CD4-positive, CD25-positive, alpha-beta regulatory T cell (primary cell): ENCODE measurements at regions not wholly inside any gene's neighbourhood (a gene's known extent, or its start where the extent isn't known, plus 50 kb on each side); places are given as distances from the start of the nearest gene placed in this dataset.

Experiments used
- ATAC-seq, 2 donors: fragments of 150-1000 bp; cut with Tn5 transposase; one replicate each; pipeline ENCODE4 v1.10.0; 2021; ENCODE audit warnings: low read depth in 2 of 2, moderate number of reproducible peaks in 2 of 2, moderate library complexity in 1 of 2
- DNase-seq, 3 donors: peaks; one replicate each; pipeline versions ENCODE4 v3.0.0 to v3.0.0-alpha.2; 2012 to 2022; ENCODE audit warnings: mixed read lengths in 1 of 3
- H3K27ac ChIP-seq: one replicate; pipeline ENCODE4 v1.7.0; 2013; ENCODE audit warnings: mild to moderate bottlenecking, low read length; ENCODE audit not compliant: insufficient read depth, poor library complexity, severe bottlenecking
- H3K27me3 ChIP-seq: one replicate; pipeline ENCODE4 v1.7.0; 2013; ENCODE audit warnings: low read length; ENCODE audit not compliant: control insufficient read depth, insufficient read depth
- H3K36me3 ChIP-seq: one replicate; pipeline ENCODE4 v1.7.0; 2013; ENCODE audit warnings: mild to moderate bottlenecking, low read length, moderate library complexity; ENCODE audit not compliant: control insufficient read depth, insufficient read depth
- H3K4me1 ChIP-seq: 2 replicates; pipeline ENCODE4 v1.7.0; 2013; ENCODE audit warnings: mild to moderate bottlenecking, low read length; ENCODE audit not compliant: insufficient read depth, control insufficient read depth, poor library complexity, severe bottlenecking
- H3K4me3 ChIP-seq: one replicate; pipeline ENCODE4 v1.7.0; 2013; ENCODE audit warnings: low read depth, mild to moderate bottlenecking, low read length, moderate library complexity
- H3K9me3 ChIP-seq, 2 experiments: 1 replicate in 1 of 2; 2 replicates in 1 of 2; pipeline ENCODE4 v1.7.0; 2013; ENCODE audit warnings: low read length in 2 of 2, mild to moderate bottlenecking in 1 of 2, moderate library complexity in 1 of 2; ENCODE audit not compliant: control insufficient read depth in 2 of 2
- H3K27ac Mint-ChIP-seq, 3 donors: one replicate each; pipeline ENCODE4 v1.8.0; 2020 to 2022; ENCODE audit warnings: mild to moderate bottlenecking in 3 of 3, mixed read lengths in 3 of 3, moderate library complexity in 2 of 3
- H3K27me3 Mint-ChIP-seq: one replicate; pipeline ENCODE4 v1.8.0; 2022; ENCODE audit warnings: mild to moderate bottlenecking, mixed read lengths
- H3K36me3 Mint-ChIP-seq: one replicate; pipeline ENCODE4 v1.8.0; 2020; ENCODE audit warnings: mixed read lengths
- H3K4me1 Mint-ChIP-seq, 4 donors: one replicate each; pipeline ENCODE4 v1.8.0; 2020 to 2022; ENCODE audit warnings: mixed read lengths in 4 of 4, mild to moderate bottlenecking in 1 of 4
- H3K4me3 Mint-ChIP-seq, 4 donors: one replicate each; pipeline ENCODE4 v1.8.0; 2020 to 2022; ENCODE audit warnings: mild to moderate bottlenecking in 4 of 4, mixed read lengths in 4 of 4, moderate library complexity in 3 of 4
- H3K9me3 Mint-ChIP-seq, 7 donors: one replicate each; pipeline ENCODE4 v1.8.0; 2020 to 2022; ENCODE audit warnings: mixed read lengths in 7 of 7, mild to moderate bottlenecking in 3 of 7, moderate library complexity in 2 of 7

GRCh38 chr2:198456418-198456817, 652.0 kb downstream of the PLCL1 start:
- Histone ChIP-seq H3K4me1 (no peaks in the 10 kb centered on the region), H3K9me3 (no peaks in the 10 kb centered on the region), H3K27me3 (no peaks in the 10 kb centered on the region), H3K27ac (no peak overlapping the region), H3K4me3 (no peak overlapping the region), H3K36me3 (no peaks in the 10 kb centered on the region)
- Mint-ChIP-seq H3K27ac (no peak overlapping the region), H3K4me1 (no peaks in the 10 kb centered on the region), H3K27me3 (no peaks in the 10 kb centered on the region), H3K36me3 (no peaks in the 10 kb centered on the region), H3K9me3 (peaks cover 0 to 2% (median 0%) of the 10 kb centered on the region in 7 donors), H3K4me3 (no peak overlapping the region)
- ATAC-seq = no peak
- DNase-seq = no peak

GRCh38 chr2:198453866-198454265, 649.5 kb downstream of the PLCL1 start:
- Mint-ChIP-seq H3K27me3 (no peaks in the 10 kb centered on the region), H3K27ac (no peak overlapping the region), H3K36me3 (no peaks in the 10 kb centered on the region), H3K4me1 (no peaks in the 10 kb centered on the region), H3K9me3 (peaks cover 0 to 2% (median 0%) of the 10 kb centered on the region in 7 donors), H3K4me3 (no peak overlapping the region)
- H3K4me1 ChIP-seq = no peaks in the 10 kb centered on the region
- H3K36me3 ChIP-seq = no peaks in the 10 kb centered on the region
- DNase-seq (no peak), ATAC-seq (no peak)
- no peaks in the 10 kb centered on the region for H3K27me3 ChIP-seq
- no peaks in the 10 kb centered on the region for H3K9me3 ChIP-seq
- H3K4me3 ChIP-seq = no peak overlapping the region
- no peak overlapping the region for H3K27ac ChIP-seq

- Mint-ChIP-seq H3K4me3 (no peak overlapping the region), H3K27me3 (no peaks in the 10 kb centered on the region)
- H3K4me3 ChIP-seq = no peak overlapping the region
These were observed 647.9 kb downstream of the PLCL1 start for GRCh38 chr2:198452327-198452726.

DNA sequence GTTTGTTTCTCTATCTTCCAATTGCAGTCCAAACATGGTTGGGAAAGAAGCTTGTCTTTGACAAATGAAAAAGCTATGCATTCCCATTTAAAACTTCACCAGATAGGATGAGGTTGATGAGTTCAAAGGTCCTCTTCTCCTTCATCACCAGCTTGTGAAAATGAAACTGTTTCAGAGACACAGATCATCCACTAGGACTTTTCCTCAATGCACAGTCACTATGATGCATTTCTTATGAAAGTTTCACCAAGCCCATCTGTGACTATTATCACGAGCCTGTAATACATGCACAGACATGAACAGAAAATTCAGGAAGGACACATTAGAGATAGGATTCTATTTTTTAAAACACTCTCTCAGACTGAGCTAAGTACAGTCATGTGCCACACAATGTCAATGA, 644.4 kb downstream of the PLCL1 start:
- peaks cover 6% of the 10 kb centered on the region for H3K27me3 Mint-ChIP-seq
- H3K27ac Mint-ChIP-seq = no peak overlapping the region
- peaks cover 0 to 4% (median 0%) of the 10 kb centered on the region in 7 donors for H3K9me3 Mint-ChIP-seq

More at GRCh38 chr2:198452327-198452726, 647.9 kb downstream of the PLCL1 start:
- H3K27me3 ChIP-seq = no peaks in the 10 kb centered on the region
- ATAC-seq (no peak), DNase-seq (no peak)
- no peaks in the 10 kb centered on the region for H3K36me3 ChIP-seq
- no peak overlapping the region for H3K27ac Mint-ChIP-seq
- no peak overlapping the region for H3K27ac ChIP-seq
- H3K9me3 ChIP-seq = no peaks in the 10 kb centered on the region
- H3K4me1 ChIP-seq = no peaks in the 10 kb centered on the region
- no peaks in the 10 kb centered on the region for H3K4me1 Mint-ChIP-seq
- H3K9me3 Mint-ChIP-seq = peaks cover 0 to 2% (median 0%) of the 10 kb centered on the region in 7 donors
- H3K36me3 Mint-ChIP-seq = no peaks in the 10 kb centered on the region

GRCh38 chr2:198444800-198445287, 640.5 kb downstream of the PLCL1 start:
- peaks cover 0 to 7% (median under 1%) of the 10 kb centered on the region in 7 donors for H3K9me3 Mint-ChIP-seq
- H3K27me3 ChIP-seq = no peaks in the 10 kb centered on the region
- H3K27ac ChIP-seq = no peak overlapping the region
- no peaks in the 10 kb centered on the region for H3K4me1 Mint-ChIP-seq
- H3K4me3 ChIP-seq = no peak overlapping the region
- H3K4me3 Mint-ChIP-seq = no peak overlapping the region
- H3K4me1 ChIP-seq = no peaks in the 10 kb centered on the region
- H3K27me3 Mint-ChIP-seq = peaks cover 9% of the 10 kb centered on the region
- no peaks in the 10 kb centered on the region for H3K36me3 ChIP-seq
- DNase-seq (no peak), ATAC-seq (no peak)
- no peaks in the 10 kb centered on the region for H3K9me3 ChIP-seq
- no peak overlapping the region for H3K27ac Mint-ChIP-seq
- H3K36me3 Mint-ChIP-seq = no peaks in the 10 kb centered on the region

More for the DNA sequence above, 644.4 kb downstream of the PLCL1 start:
- H3K27ac ChIP-seq = no peak overlapping the region
- DNase-seq (no peak), ATAC-seq (no peak)
- no peaks in the 10 kb centered on the region for H3K9me3 ChIP-seq
- H3K4me3 Mint-ChIP-seq = no peak overlapping the region
- H3K27me3 ChIP-seq = no peaks in the 10 kb centered on the region
- no peaks in the 10 kb centered on the region for H3K36me3 ChIP-seq
- no peak overlapping the region for H3K4me3 ChIP-seq
- no peaks in the 10 kb centered on the region for H3K4me1 ChIP-seq
- H3K4me1 Mint-ChIP-seq = no peaks in the 10 kb centered on the region
- H3K36me3 Mint-ChIP-seq = no peaks in the 10 kb centered on the region

GRCh38 chr2:198441901-198442300, 637.5 kb downstream of the PLCL1 start:
- Histone ChIP-seq H3K36me3 (no peaks in the 10 kb centered on the region), H3K9me3 (no peaks in the 10 kb centered on the region), H3K4me3 (no peak overlapping the region), H3K27me3 (no peaks in the 10 kb centered on the region), H3K4me1 (no peaks in the 10 kb centered on the region), H3K27ac (no peak overlapping the region)
- DNase-seq = no peak
- no peaks in the 10 kb centered on the region for H3K4me1 Mint-ChIP-seq
- ATAC-seq = no peak
- no peak overlapping the region for H3K27ac Mint-ChIP-seq
- H3K27me3 Mint-ChIP-seq = peaks cover 7% of the 10 kb centered on the region
- no peaks in the 10 kb centered on the region for H3K36me3 Mint-ChIP-seq
- no peak overlapping the region for H3K4me3 Mint-ChIP-seq
- peaks cover 0 to 6% (median 0%) of the 10 kb centered on the region in 7 donors for H3K9me3 Mint-ChIP-seq

- H3K4me1 ChIP-seq = no peaks in the 10 kb centered on the region
- Mint-ChIP-seq H3K9me3 (peaks cover 0 to 5% (median 0%) of the 10 kb centered on the region in 7 donors), H3K4me1 (no peaks in the 10 kb centered on the region), H3K27ac (no peak overlapping the region), H3K27me3 (peaks cover 7% of the 10 kb centered on the region), H3K36me3 (no peaks in the 10 kb centered on the region), H3K4me3 (no peak overlapping the region)
- no peaks in the 10 kb centered on the region for H3K9me3 ChIP-seq
- H3K27ac ChIP-seq = no peak overlapping the region
- H3K36me3 ChIP-seq = no peaks in the 10 kb centered on the region
- no peak overlapping the region for H3K4me3 ChIP-seq
- no peak for DNase-seq
- no peak for ATAC-seq
- no peaks in the 10 kb centered on the region for H3K27me3 ChIP-seq
These were observed 636.9 kb downstream of the PLCL1 start for GRCh38 chr2:198441246-198441645.

- Histone ChIP-seq H3K4me1 (no peaks in the 10 kb centered on the region), H3K27ac (no peak overlapping the region), H3K4me3 (no peak overlapping the region), H3K27me3 (peaks cover 2% of the 10 kb centered on the region), H3K9me3 (no peaks in the 10 kb centered on the region), H3K36me3 (no peaks in the 10 kb centered on the region)
- no peak for DNase-seq
- no peak overlapping the region for H3K27ac Mint-ChIP-seq
- no peak for ATAC-seq
- H3K4me3 Mint-ChIP-seq = no peak overlapping the region
- H3K36me3 Mint-ChIP-seq = no peaks in the 10 kb centered on the region
- no peaks in the 10 kb centered on the region for H3K4me1 Mint-ChIP-seq
- peaks cover 0 to 5% (median 0%) of the 10 kb centered on the region in 7 donors for H3K9me3 Mint-ChIP-seq
- H3K27me3 Mint-ChIP-seq = peaks cover 9% of the 10 kb centered on the region
These were observed 636.4 kb downstream of the PLCL1 start for GRCh38 chr2:198440833-198441232.
